Keratinocyte (primary cell): ENCODE measurements at regions not wholly inside any gene's neighbourhood (a gene's known extent, or its start where the extent isn't known, plus 50 kb on each side); places are given as distances from the start of the nearest gene placed in this dataset.

Source experiments
- DNase-seq: peaks from one replicate; pipeline ENCODE4 v3.0.0-alpha.2; 2011; ENCODE audit warnings: low read depth, missing footprints, low spot score
- FAIRE-seq: peaks from 2 replicates; lab custom pipeline; 2011; peaks lifted over from hg19 to GRCh38; lab: Jason Lieb, UNC
- H2AFZ ChIP-seq: 2 replicates; pipeline ENCODE4 v1.6.0; 2012; ENCODE audit warnings: low read length, control low read depth, inconsistent platforms; ENCODE audit not compliant: control insufficient read depth
- H3K27ac ChIP-seq: 2 replicates; pipeline ENCODE4 v1.5.1; 2011; ENCODE audit warnings: low read length; ENCODE audit not compliant: control insufficient read depth, insufficient read depth
- H3K27me3 ChIP-seq: 3 replicates; pipeline ENCODE4 v1.6.0; 2011; ENCODE audit warnings: low read length; ENCODE audit not compliant: control insufficient read depth, insufficient read depth; ENCODE audit errors: extremely low read depth
- H3K36me3 ChIP-seq, 2 experiments: 2 replicates in 1 of 2; 3 replicates in 1 of 2; pipeline ENCODE4 v1.5.1; 2011; ENCODE audit warnings: low read length in 2 of 2, mild to moderate bottlenecking in 1 of 2; ENCODE audit not compliant: control insufficient read depth in 2 of 2, insufficient read depth in 2 of 2; ENCODE audit errors: extremely low read depth in 1 of 2
- H3K4me1 ChIP-seq: 3 replicates; pipeline ENCODE4 v1.5.1; 2011; ENCODE audit warnings: low read length; ENCODE audit not compliant: control insufficient read depth, insufficient read depth; ENCODE audit errors: extremely low read depth
- H3K4me2 ChIP-seq: 3 replicates; pipeline ENCODE4 v1.6.0; 2011; ENCODE audit warnings: low read depth, low read length; ENCODE audit not compliant: control insufficient read depth, insufficient read depth; ENCODE audit errors: extremely low read depth
- H3K4me3 ChIP-seq, 3 experiments: fragments of 200-600 bp in 1 of 3; sonication (generic) in 1 of 3; 2 replicates in 2 of 3; 3 replicates in 1 of 3; pipeline ENCODE4 v1.5.1; 2011 to 2016; ENCODE audit warnings: low read length in 3 of 3, mild to moderate bottlenecking in 3 of 3, control low read depth in 2 of 3, inconsistent platforms in 1 of 3, low read depth in 1 of 3, mixed read lengths in 1 of 3, mixed run types in 1 of 3, moderate library complexity in 1 of 3; ENCODE audit not compliant: control insufficient read depth in 2 of 3, insufficient read depth in 2 of 3; ENCODE audit errors: extremely low read depth in 1 of 3
- H3K79me2 ChIP-seq: 2 replicates; pipeline ENCODE4 v1.6.0; 2012; ENCODE audit warnings: low read length; ENCODE audit not compliant: control insufficient read depth, insufficient read depth
- H3K9ac ChIP-seq: 3 replicates; pipeline ENCODE4 v1.6.0; 2011; ENCODE audit warnings: low read length; ENCODE audit not compliant: control insufficient read depth, insufficient read depth; ENCODE audit errors: extremely low read depth
- H3K9me1 ChIP-seq: 3 replicates; pipeline ENCODE4 v1.6.0; 2011; ENCODE audit warnings: low read length; ENCODE audit not compliant: control insufficient read depth, insufficient read depth; ENCODE audit errors: extremely low read depth
- H3K9me3 ChIP-seq: 2 replicates; pipeline ENCODE4 v1.5.1; 2012; ENCODE audit warnings: low read depth, low read length; ENCODE audit not compliant: control insufficient read depth
- H4K20me1 ChIP-seq: 3 replicates; pipeline ENCODE4 v1.6.0; 2011; ENCODE audit warnings: low read length; ENCODE audit not compliant: control insufficient read depth, insufficient read depth; ENCODE audit errors: extremely low read depth
- CTCF ChIP-seq, 3 experiments: IDR thresholded peaks in 1 of 3; conservative IDR thresholded peaks in 1 of 3; optimal IDR thresholded peaks in 1 of 3; 2 replicates in 2 of 3; 3 replicates in 1 of 3; pipeline versions ENCODE3 to v1.5.1; 2011; ENCODE audit warnings: low read length in 3 of 3, mild to moderate bottlenecking in 3 of 3, moderate library complexity in 2 of 3, control low read depth in 1 of 3, inconsistent platforms in 1 of 3; ENCODE audit not compliant: insufficient read depth in 2 of 3; ENCODE audit errors: extremely low read depth in 1 of 3
- EZH2 ChIP-seq: IDR thresholded peaks from one replicate; pipeline ENCODE4 v1.6.1; 2012; ENCODE audit warnings: inconsistent platforms, mild to moderate bottlenecking, low read length, moderate library complexity
- dilution Hi-C: fragments of 300-500 bp; cut with MboI; formaldehyde crosslinking; loops from one replicate; pipeline ENCODE4 v1.7.0; 2020; ENCODE audit warnings: low sequenced_read_pairs; ENCODE audit not compliant: extremely low pct_ligation_motif_present

GRCh38 chr10:59064759-59065539, 111.5 kb upstream of the PHYHIPL start:
- FAIRE-seq, result no peak

GRCh38 chr10:59068581-59069191, 107.8 kb upstream of the PHYHIPL start:
- no peak for TF ChIP-seq EZH2
- TF ChIP-seq CTCF (optimal IDR thresholded peaks at IDR 0.05 in 1 of 3, IDR thresholded peaks at IDR 0.05 in 1 of 3, conservative IDR thresholded peaks at IDR 0.05 in 1 of 3; ENCODE audit: extremely low read depth in 1 of 3, insufficient read depth in 2 of 3, low read length in 3 of 3), result no peak
- H3K36me3 ChIP-seq, result no peaks in the 10 kb centered on the region
- FAIRE-seq (no peak), DNase-seq (no peak)
- H4K20me1 ChIP-seq, result no peaks in the 10 kb centered on the region
- no peak overlapping the region for H2AFZ ChIP-seq
- no peaks in the 10 kb centered on the region for H3K9me3 ChIP-seq
- H3K4me1 ChIP-seq, result no peaks in the 10 kb centered on the region
- H3K27me3 ChIP-seq, result no peaks in the 10 kb centered on the region
- H3K4me2 ChIP-seq, result no peak overlapping the region
- no peaks in the 10 kb centered on the region for H3K9me1 ChIP-seq
- H3K4me3 ChIP-seq, result no peak overlapping the region
- H3K27ac ChIP-seq, result no peak overlapping the region
- dilution Hi-C loops, result no loop called here
- H3K79me2 ChIP-seq, result no peaks in the 10 kb centered on the region
- no peak overlapping the region for H3K9ac ChIP-seq

More at GRCh38 chr10:59064759-59065539, 111.5 kb upstream of the PHYHIPL start:
- Histone ChIP-seq H3K9ac (no peak overlapping the region), H3K9me3 (no peaks in the 10 kb centered on the region), H4K20me1 (no peaks in the 10 kb centered on the region), H3K79me2 (no peaks in the 10 kb centered on the region), H3K4me3 (no peak overlapping the region), H3K27ac (no peak overlapping the region), H3K36me3 (no peaks in the 10 kb centered on the region), H3K4me2 (no peak overlapping the region), H3K9me1 (no peaks in the 10 kb centered on the region), H2AFZ (no peak overlapping the region), H3K27me3 (no peaks in the 10 kb centered on the region), H3K4me1 (no peaks in the 10 kb centered on the region)
- no peak for DNase-seq
- dilution Hi-C loops, result no loop called here
- TF ChIP-seq EZH2 (no peak), CTCF (optimal IDR thresholded peaks at IDR 0.05 in 1 of 3, IDR thresholded peaks at IDR 0.05 in 1 of 3, conservative IDR thresholded peaks at IDR 0.05 in 1 of 3; ENCODE audit: extremely low read depth in 1 of 3, insufficient read depth in 2 of 3, low read length in 3 of 3) (no peak)
